Prostate gland (tissue), 2 donors: ENCODE measurements at regions not wholly inside any gene's neighbourhood (a gene's known extent, or its start where the extent isn't known, plus 50 kb on each side); places are given as distances from the start of the nearest gene placed in this dataset.

Experiments
- DNase-seq: peaks from one replicate; pipeline ENCODE4 v3.0.0-alpha.2; 2019; ENCODE audit warnings: low spot score
- H3K27ac ChIP-seq, 2 donors: fragments of 200-600 bp; sonication (generic); 2 replicates each; pipeline ENCODE4 v1.5.1; 2017 to 2019
- H3K27me3 ChIP-seq: fragments of 200-600 bp; sonication (generic); replicated peaks from 2 replicates; pipeline ENCODE4 v1.5.1; 2019; ENCODE audit not compliant: insufficient read depth
- H3K36me3 ChIP-seq, 2 donors: fragments of 200-600 bp; sonication (generic); 1 replicate in 1 of 2; 2 replicates in 1 of 2; pipeline versions ENCODE4 v1.5.1 to v1.8.1; 2017 to 2019
- H3K4me1 ChIP-seq: fragments of 200-600 bp; sonication (generic); replicated peaks from 2 replicates; pipeline ENCODE4 v1.5.1; 2019
- H3K4me3 ChIP-seq, 2 donors: fragments of 200-600 bp; sonication (generic); 2 replicates each; pipeline ENCODE4 v1.5.1; 2017 to 2019
- H3K9me3 ChIP-seq: fragments of 200-600 bp; sonication (generic); 2 replicates; pipeline ENCODE4 v1.5.1; 2017
- POLR2A ChIP-seq: fragments of 450-650 bp; IDR thresholded peaks from one replicate; pipeline ENCODE4 v1.6.1; 2016; ENCODE audit warnings: antibody characterized with exemption, mild to moderate bottlenecking
- POLR2AphosphoS5 ChIP-seq: sonication (generic); formaldehyde crosslinking; IDR thresholded peaks from one replicate; pipeline ENCODE4 v1.6.1; 2017; ENCODE audit warnings: antibody characterized with exemption
- WGBS: methylation state at CpG from one replicate; pipeline ENCODE4 v1.1.5; 2018; 5-methylcytosine and 5-hydroxymethylcytosine counted together
- intact Hi-C: fragments of 100-400 bp; cut with DNase I; formaldehyde crosslinking; loops from one replicate; pipeline ENCODE4 v1.14.2; 2022
- TF ChIP-seq, protein P1 (sequence below), 4 experiments: fragments of 200-600 bp in 2 of 4; fragments of 450-650 bp in 2 of 4; sonication (generic) in 2 of 4; IDR thresholded peaks; 1 replicate in 3 of 4; 2 replicates in 1 of 4; pipeline ENCODE4 v1.5.1; 2016 to 2019; ENCODE audit warnings: antibody characterized with exemption in 4 of 4, mild to moderate bottlenecking in 2 of 4, moderate library complexity in 2 of 4

- WGBS, result 83% methylated on average over 6 of the region's 6 CpGs
- no peaks in the 10 kb centered on the region for H3K27me3 ChIP-seq
Measured at GRCh38 chr15:77810130-77810571, 177.4 kb upstream of the LINGO1 start.

GRCh38 chr15:77808581-77809177 is 176.0 kb upstream of the LINGO1 start:
- no peaks in the 10 kb centered on the region for H3K27me3 ChIP-seq
- no peaks in the 10 kb centered on the region for H3K4me1 ChIP-seq
- H3K27ac ChIP-seq, result no peak overlapping the region
- WGBS, result 92% methylated on average over 8 of the region's 8 CpGs
- no peak for DNase-seq
- intact Hi-C loops, result no loop called here
- no peak for TF ChIP-seq POLR2A
- TF ChIP-seq POLR2AphosphoS5, result no peak
- TF ChIP-seq, protein P1, sequence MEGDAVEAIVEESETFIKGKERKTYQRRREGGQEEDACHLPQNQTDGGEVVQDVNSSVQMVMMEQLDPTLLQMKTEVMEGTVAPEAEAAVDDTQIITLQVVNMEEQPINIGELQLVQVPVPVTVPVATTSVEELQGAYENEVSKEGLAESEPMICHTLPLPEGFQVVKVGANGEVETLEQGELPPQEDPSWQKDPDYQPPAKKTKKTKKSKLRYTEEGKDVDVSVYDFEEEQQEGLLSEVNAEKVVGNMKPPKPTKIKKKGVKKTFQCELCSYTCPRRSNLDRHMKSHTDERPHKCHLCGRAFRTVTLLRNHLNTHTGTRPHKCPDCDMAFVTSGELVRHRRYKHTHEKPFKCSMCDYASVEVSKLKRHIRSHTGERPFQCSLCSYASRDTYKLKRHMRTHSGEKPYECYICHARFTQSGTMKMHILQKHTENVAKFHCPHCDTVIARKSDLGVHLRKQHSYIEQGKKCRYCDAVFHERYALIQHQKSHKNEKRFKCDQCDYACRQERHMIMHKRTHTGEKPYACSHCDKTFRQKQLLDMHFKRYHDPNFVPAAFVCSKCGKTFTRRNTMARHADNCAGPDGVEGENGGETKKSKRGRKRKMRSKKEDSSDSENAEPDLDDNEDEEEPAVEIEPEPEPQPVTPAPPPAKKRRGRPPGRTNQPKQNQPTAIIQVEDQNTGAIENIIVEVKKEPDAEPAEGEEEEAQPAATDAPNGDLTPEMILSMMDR (IDR thresholded peaks at IDR 0.05), result no peak
- H3K36me3 ChIP-seq, result no peaks in the 10 kb centered on the region
- no peak overlapping the region for H3K4me3 ChIP-seq
- H3K9me3 ChIP-seq, result no peaks in the 10 kb centered on the region

More at GRCh38 chr15:77810130-77810571, 177.4 kb upstream of the LINGO1 start:
- H3K27ac ChIP-seq, result no peak overlapping the region
- H3K36me3 ChIP-seq, result no peaks in the 10 kb centered on the region
- TF ChIP-seq POLR2A (no peak), POLR2AphosphoS5 (no peak)
- TF ChIP-seq, protein P1 (IDR thresholded peaks at IDR 0.05), result no peak
- no peak overlapping the region for H3K4me3 ChIP-seq
- no peak for DNase-seq
- no peaks in the 10 kb centered on the region for H3K9me3 ChIP-seq
- intact Hi-C loops, result no loop called here
- no peaks in the 10 kb centered on the region for H3K4me1 ChIP-seq

GRCh38 chr15:77808075-77808474 is 175.4 kb upstream of the LINGO1 start:
- no peaks in the 10 kb centered on the region for H3K27me3 ChIP-seq
- H3K4me1 ChIP-seq, result no peaks in the 10 kb centered on the region
- no peaks in the 10 kb centered on the region for H3K36me3 ChIP-seq
- intact Hi-C loops, result no loop called here
- WGBS, result 78% methylated on average over 7 of the region's 7 CpGs
- no peak for DNase-seq
- H3K9me3 ChIP-seq, result no peaks in the 10 kb centered on the region
- no peak overlapping the region for H3K27ac ChIP-seq
- TF ChIP-seq, protein P1 (IDR thresholded peaks at IDR 0.05), result no peak
- no peak overlapping the region for H3K4me3 ChIP-seq

DNA sequence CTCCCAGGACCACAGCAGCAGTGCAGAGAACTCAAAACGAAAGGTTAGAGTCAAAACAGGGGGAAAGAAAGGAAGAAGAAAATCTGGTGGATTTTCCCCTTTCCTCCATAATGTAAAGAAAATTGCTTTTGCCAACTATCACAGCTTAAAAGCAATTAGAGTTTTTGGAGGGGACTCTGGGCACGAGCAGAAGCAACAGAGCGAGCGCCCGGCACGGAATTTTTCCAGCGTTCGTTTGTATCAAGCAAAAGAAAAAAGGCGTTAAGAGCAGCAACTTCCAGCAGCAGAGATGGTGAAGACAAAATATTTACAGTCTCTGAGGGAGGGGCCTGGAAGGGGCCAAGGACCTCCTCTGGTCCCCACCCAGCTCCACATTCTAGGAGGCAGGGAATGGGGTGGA is 174.9 kb upstream of the LINGO1 start:
- no peak for TF ChIP-seq POLR2AphosphoS5
- TF ChIP-seq, protein P1 (IDR thresholded peaks at IDR 0.05), result no peak
- no peak for TF ChIP-seq POLR2A
- Histone ChIP-seq H3K9me3 (no peaks in the 10 kb centered on the region), H3K27me3 (no peaks in the 10 kb centered on the region), H3K4me3 (no peak overlapping the region), H3K27ac (no peak overlapping the region), H3K36me3 (no peaks in the 10 kb centered on the region), H3K4me1 (no peaks in the 10 kb centered on the region)
- 88% methylated on average over 9 of the region's 9 CpGs for WGBS
- intact Hi-C loops, result no loop called here
- DNase-seq, result no peak

DNA sequence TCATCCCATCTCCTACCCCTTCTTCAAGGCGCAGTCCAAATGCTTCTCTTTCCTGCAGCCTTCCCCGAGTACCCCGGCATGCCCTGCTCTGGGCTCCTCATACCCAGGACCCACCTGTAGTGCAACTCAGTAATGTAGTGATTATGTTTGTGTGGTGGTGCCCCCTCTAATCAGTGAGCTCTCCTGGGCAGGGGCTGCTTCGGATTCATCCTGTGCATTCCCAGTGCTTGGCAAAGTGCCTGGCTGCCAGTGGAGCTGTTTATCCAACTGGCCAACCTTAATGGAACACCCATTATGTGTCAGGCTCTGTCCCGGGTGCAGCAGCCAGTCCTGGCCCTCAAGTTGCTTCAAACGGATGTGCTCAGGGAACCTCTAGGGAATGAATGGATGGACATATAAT is 174.4 kb upstream of the LINGO1 start:
- Histone ChIP-seq H3K9me3 (no peaks in the 10 kb centered on the region), H3K4me3 (no peak overlapping the region), H3K27ac (no peak overlapping the region), H3K27me3 (no peaks in the 10 kb centered on the region), H3K4me1 (no peaks in the 10 kb centered on the region), H3K36me3 (no peaks in the 10 kb centered on the region)
- TF ChIP-seq POLR2A, result no peak
- TF ChIP-seq, protein P1 (IDR thresholded peaks at IDR 0.05), result no peak
- TF ChIP-seq POLR2AphosphoS5, result no peak
- DNase-seq, result no peak
- intact Hi-C loops, result no loop called here
- WGBS, result 59% methylated on average over 6 of the region's 6 CpGs
